ENCODE measurements at regions not wholly inside any gene's neighbourhood (a gene's known extent, or its start where the extent isn't known, plus 50 kb on each side); places are given as distances from the start of the nearest gene placed in this dataset.

- Histone ChIP-seq H3K36me3 (ENCODE audit: control insufficient read depth in 2 of 2, insufficient read depth in 2 of 2, low read length in 1 of 2) (no peaks in the 10 kb centered on the region), H3K4me3 (ENCODE audit: low read length in 2 of 2) (no peak overlapping the region), H3K27me3 (ENCODE audit: control insufficient read depth in 2 of 2, insufficient read depth in 1 of 2, low read length in 1 of 2) (peaks cover 0 to 4% of the 10 kb centered on the region in 2 donors), H3K9me3 (ENCODE audit: control insufficient read depth in 2 of 2, insufficient read depth in 1 of 2, low read length in 1 of 2) (no peaks in the 10 kb centered on the region), H3K27ac (ENCODE audit: low read depth in 1 of 2, low read length in 1 of 2) (no peak overlapping the region), H3K4me1 (ENCODE audit: control insufficient read depth in 2 of 2, insufficient read depth in 2 of 2, low read length in 2 of 2) (no peaks in the 10 kb centered on the region)
- 55% methylated on average over 26 of the region's 26 CpGs for WGBS
- no peak for DNase-seq (ENCODE audit: low read depth in 6 of 9, low spot score in 9 of 9)
Observed at GRCh38 chr6:28720357-28721231, 194.9 kb downstream of the GPX5 start.

GRCh38 chr6:28721372-28721771 is 195.7 kb downstream of the GPX5 start:
- no peaks in the 10 kb centered on the region for H3K36me3 ChIP-seq (ENCODE audit: control insufficient read depth in 2 of 2, insufficient read depth in 2 of 2, low read length in 1 of 2)
- no peaks in the 10 kb centered on the region for H3K4me1 ChIP-seq (ENCODE audit: control insufficient read depth in 2 of 2, insufficient read depth in 2 of 2, low read length in 2 of 2)
- peaks cover 0 to 4% of the 10 kb centered on the region in 2 donors for H3K27me3 ChIP-seq (ENCODE audit: control insufficient read depth in 2 of 2, insufficient read depth in 1 of 2, low read length in 1 of 2)
- DNase-seq (ENCODE audit: low read depth in 6 of 9, low spot score in 9 of 9), result no peak
- H3K27ac ChIP-seq (ENCODE audit: low read depth in 1 of 2, low read length in 1 of 2), result no peak overlapping the region
- 91% methylated on average over 2 of the region's 2 CpGs for WGBS
- H3K4me3 ChIP-seq (ENCODE audit: low read length in 2 of 2), result no peak overlapping the region
- H3K9me3 ChIP-seq (ENCODE audit: control insufficient read depth in 2 of 2, insufficient read depth in 1 of 2, low read length in 1 of 2), result no peaks in the 10 kb centered on the region

- no peak for DNase-seq (ENCODE audit: low read depth in 6 of 9, low spot score in 9 of 9)
- Histone ChIP-seq H3K4me3 (ENCODE audit: low read length in 2 of 2) (no peak overlapping the region), H3K27me3 (ENCODE audit: control insufficient read depth in 2 of 2, insufficient read depth in 1 of 2, low read length in 1 of 2) (peaks cover 6 to 16% of the 10 kb centered on the region in 2 donors), H3K9me3 (ENCODE audit: control insufficient read depth in 2 of 2, insufficient read depth in 1 of 2, low read length in 1 of 2) (no peaks in the 10 kb centered on the region), H3K27ac (ENCODE audit: low read depth in 1 of 2, low read length in 1 of 2) (no peak overlapping the region), H3K4me1 (ENCODE audit: control insufficient read depth in 2 of 2, insufficient read depth in 2 of 2, low read length in 2 of 2) (no peaks in the 10 kb centered on the region), H3K36me3 (ENCODE audit: control insufficient read depth in 2 of 2, insufficient read depth in 2 of 2, low read length in 1 of 2) (no peaks in the 10 kb centered on the region)
- WGBS, result 63% methylated on average over 1 of the region's 1 CpG
Observed at GRCh38 chr6:28724395-28724794, 198.7 kb downstream of the GPX5 start.

GRCh38 chr6:28725274-28725809 is 198.4 kb downstream of the TRIM27 start:
- peaks cover 14 to 26% of the 10 kb centered on the region in 2 donors for H3K27me3 ChIP-seq (ENCODE audit: control insufficient read depth in 2 of 2, insufficient read depth in 1 of 2, low read length in 1 of 2)
- no peaks in the 10 kb centered on the region for H3K4me1 ChIP-seq (ENCODE audit: control insufficient read depth in 2 of 2, insufficient read depth in 2 of 2, low read length in 2 of 2)
- H3K9me3 ChIP-seq (ENCODE audit: control insufficient read depth in 2 of 2, insufficient read depth in 1 of 2, low read length in 1 of 2), result peaks cover 2 to 7% of the 10 kb centered on the region in 2 donors
- no peak overlapping the region for H3K4me3 ChIP-seq (ENCODE audit: low read length in 2 of 2)
- no peak for DNase-seq (ENCODE audit: low read depth in 6 of 9, low spot score in 9 of 9)
- H3K36me3 ChIP-seq (ENCODE audit: control insufficient read depth in 2 of 2, insufficient read depth in 2 of 2, low read length in 1 of 2), result no peaks in the 10 kb centered on the region
- 72% methylated on average over 2 of the region's 2 CpGs for WGBS
- H3K27ac ChIP-seq (ENCODE audit: low read depth in 1 of 2, low read length in 1 of 2), result no peak overlapping the region

GRCh38 chr6:28725890-28726348 is 197.9 kb downstream of the TRIM27 start:
- no peaks in the 10 kb centered on the region for H3K36me3 ChIP-seq (ENCODE audit: control insufficient read depth in 2 of 2, insufficient read depth in 2 of 2, low read length in 1 of 2)
- H3K4me3 ChIP-seq (ENCODE audit: low read length in 2 of 2), result no peak overlapping the region
- no peak for DNase-seq (ENCODE audit: low read depth in 6 of 9, low spot score in 9 of 9)
- WGBS, result 25% methylated on average over 7 of the region's 7 CpGs
- H3K27me3 ChIP-seq (ENCODE audit: control insufficient read depth in 2 of 2, insufficient read depth in 1 of 2, low read length in 1 of 2), result peaks cover 16 to 27% of the 10 kb centered on the region in 2 donors
- H3K9me3 ChIP-seq (ENCODE audit: control insufficient read depth in 2 of 2, insufficient read depth in 1 of 2, low read length in 1 of 2), result peaks cover 2 to 7% of the 10 kb centered on the region in 2 donors
- no peaks in the 10 kb centered on the region for H3K4me1 ChIP-seq (ENCODE audit: control insufficient read depth in 2 of 2, insufficient read depth in 2 of 2, low read length in 2 of 2)
- no peak overlapping the region for H3K27ac ChIP-seq (ENCODE audit: low read depth in 1 of 2, low read length in 1 of 2)

- DNase-seq (ENCODE audit: low read depth in 6 of 9, low spot score in 9 of 9), result no peak
- Histone ChIP-seq H3K27ac (ENCODE audit: low read depth in 1 of 2, low read length in 1 of 2) (no peak overlapping the region), H3K36me3 (ENCODE audit: control insufficient read depth in 2 of 2, insufficient read depth in 2 of 2, low read length in 1 of 2) (no peaks in the 10 kb centered on the region), H3K27me3 (ENCODE audit: control insufficient read depth in 2 of 2, insufficient read depth in 1 of 2, low read length in 1 of 2) (peaks cover 24 to 35% of the 10 kb centered on the region in 2 donors), H3K9me3 (ENCODE audit: control insufficient read depth in 2 of 2, insufficient read depth in 1 of 2, low read length in 1 of 2) (peaks cover 2 to 7% of the 10 kb centered on the region in 2 donors), H3K4me3 (ENCODE audit: low read length in 2 of 2) (no peak overlapping the region), H3K4me1 (ENCODE audit: control insufficient read depth in 2 of 2, insufficient read depth in 2 of 2, low read length in 2 of 2) (no peaks in the 10 kb centered on the region)
- WGBS, result 72% methylated on average over 13 of the region's 13 CpGs
Observed at GRCh38 chr6:28726569-28727309, 197.0 kb downstream of the TRIM27 start.

GRCh38 chr6:28727559-28728211 is 196.1 kb downstream of the TRIM27 start:
- no peak overlapping the region for H3K4me3 ChIP-seq (ENCODE audit: low read length in 2 of 2)
- peaks cover 2 to 7% of the 10 kb centered on the region in 2 donors for H3K9me3 ChIP-seq (ENCODE audit: control insufficient read depth in 2 of 2, insufficient read depth in 1 of 2, low read length in 1 of 2)
- WGBS, result 73% methylated on average over 9 of the region's 9 CpGs
- H3K27ac ChIP-seq (ENCODE audit: low read depth in 1 of 2, low read length in 1 of 2), result no peak overlapping the region
- H3K4me1 ChIP-seq (ENCODE audit: control insufficient read depth in 2 of 2, insufficient read depth in 2 of 2, low read length in 2 of 2), result no peaks in the 10 kb centered on the region
- peaks cover 30 to 43% of the 10 kb centered on the region in 2 donors for H3K27me3 ChIP-seq (ENCODE audit: control insufficient read depth in 2 of 2, insufficient read depth in 1 of 2, low read length in 1 of 2)
- no peak for DNase-seq (ENCODE audit: low read depth in 6 of 9, low spot score in 9 of 9)
- no peaks in the 10 kb centered on the region for H3K36me3 ChIP-seq (ENCODE audit: control insufficient read depth in 2 of 2, insufficient read depth in 2 of 2, low read length in 1 of 2)

- Histone ChIP-seq H3K36me3 (ENCODE audit: control insufficient read depth in 2 of 2, insufficient read depth in 2 of 2, low read length in 1 of 2) (no peaks in the 10 kb centered on the region), H3K9me3 (ENCODE audit: control insufficient read depth in 2 of 2, insufficient read depth in 1 of 2, low read length in 1 of 2) (peaks cover 2 to 11% of the 10 kb centered on the region in 2 donors), H3K27me3 (ENCODE audit: control insufficient read depth in 2 of 2, insufficient read depth in 1 of 2, low read length in 1 of 2) (peaks cover 44 to 64% of the 10 kb centered on the region in 2 donors), H3K4me1 (ENCODE audit: control insufficient read depth in 2 of 2, insufficient read depth in 2 of 2, low read length in 2 of 2) (no peaks in the 10 kb centered on the region), H3K27ac (ENCODE audit: low read depth in 1 of 2, low read length in 1 of 2) (no peak overlapping the region), H3K4me3 (ENCODE audit: low read length in 2 of 2) (peak overlapping the region in 1 of 2 donors; percentile 45)
- DNase-seq (ENCODE audit: low read depth in 6 of 9, low spot score in 9 of 9), result no peak
- WGBS, result 12% methylated on average over 24 of the region's 24 CpGs
Observed at GRCh38 chr6:28729501-28730402, 194.0 kb downstream of the TRIM27 start.

All from thymus (tissue), 11 donors.